Panc1 (cell line): ENCODE measurements at regions not wholly inside any gene's neighbourhood (a gene's known extent, or its start where the extent isn't known, plus 50 kb on each side); places are given as distances from the start of the nearest gene placed in this dataset.

Source experiments
- ATAC-seq: fragments of 200-7000 bp; cut with Tn5 transposase; 2 replicates; pipeline ENCODE4 v1.9.1; 2020; ENCODE audit warnings: mild to moderate bottlenecking, moderate library complexity
- BruUV-seq: library from RNA; stranded (reverse); fragments of 400-500 nt; replicated peaks from 2 replicates; lab custom pipeline; 2021; lab: Mats Ljungman, UMichigan
- CTCF ChIA-PET: fragments of 300-600 bp; sonication (Branson Sonifier 250); formaldehyde crosslinking; loops from one replicate; lab custom pipeline; 2022; ENCODE audit warnings: antibody characterized with exemption; lab: Charles Lee
- POLR2A ChIA-PET: fragments of 300-600 bp; sonication (Branson Sonifier 250); formaldehyde crosslinking; loops from one replicate; lab custom pipeline; 2022; ENCODE audit warnings: antibody characterized with exemption; lab: Charles Lee
- DNase-seq: peaks from one replicate; pipeline ENCODE4 v3.0.0-alpha.2; 2010; ENCODE audit warnings: low read depth, low spot score
- H3K27ac ChIP-seq: 2 replicates; pipeline ENCODE4 v1.5.1; 2011; ENCODE audit warnings: mild to moderate bottlenecking, low read length, inconsistent platforms
- H3K27me3 ChIP-seq: fragments of 200-500 bp; sonication (Bioruptor generic); 2 replicates; pipeline ENCODE4 v1.6.0; 2014; ENCODE audit warnings: low read length, inconsistent platforms; ENCODE audit not compliant: control insufficient read depth, insufficient read depth
- H3K36me3 ChIP-seq: fragments of 200-500 bp; sonication (Bioruptor generic); 2 replicates; pipeline ENCODE4 v1.5.1; 2014; ENCODE audit warnings: inconsistent platforms, mild to moderate bottlenecking, low read length, moderate library complexity; ENCODE audit not compliant: control insufficient read depth, insufficient read depth
- H3K4me1 ChIP-seq: 2 replicates; pipeline ENCODE4 v1.5.1; 2011; ENCODE audit warnings: inconsistent platforms, mild to moderate bottlenecking, low read length, moderate library complexity; ENCODE audit not compliant: control insufficient read depth, insufficient read depth
- H3K4me3 ChIP-seq, 2 experiments: 2 replicates each; pipeline ENCODE4 v1.5.1; 2011 to 2012; ENCODE audit warnings: low read depth in 2 of 2, low read length in 2 of 2, mild to moderate bottlenecking in 2 of 2, inconsistent platforms in 1 of 2, moderate library complexity in 1 of 2
- H3K9me3 ChIP-seq: fragments of 200-500 bp; sonication (Bioruptor generic); 2 replicates; pipeline ENCODE4 v1.5.1; 2014; ENCODE audit warnings: low read depth, mild to moderate bottlenecking, inconsistent platforms, low read length, moderate library complexity; ENCODE audit not compliant: control insufficient read depth, insufficient read depth
- CTCF ChIP-seq: fragments of 450-650 bp; IDR thresholded peaks from 2 replicates; pipeline ENCODE4 v1.5.1; 2017; ENCODE audit warnings: mild to moderate bottlenecking
- POLR2AphosphoS5 ChIP-seq: IDR thresholded peaks from 2 replicates; pipeline ENCODE4 v1.6.1; 2012; ENCODE audit warnings: mild to moderate bottlenecking, low read depth, low read length, moderate library complexity
- REST ChIP-seq, 2 experiments: IDR thresholded peaks; 2 replicates each; pipeline ENCODE4 v1.6.1; 2011 to 2012; ENCODE audit warnings: low read depth in 2 of 2, control low read depth in 1 of 2, low read length in 1 of 2, mild to moderate bottlenecking in 1 of 2, moderate library complexity in 1 of 2; ENCODE audit not compliant: insufficient read depth in 1 of 2
- SIN3A ChIP-seq: IDR thresholded peaks from 2 replicates; pipeline ENCODE4 v1.6.1; 2012; ENCODE audit warnings: low read depth, mild to moderate bottlenecking, low read length, moderate library complexity, borderline replicate concordance; ENCODE audit not compliant: insufficient read depth
- TCF7L2 ChIP-seq: IDR thresholded peaks from 2 replicates; pipeline ENCODE4 v1.6.1; 2011; ENCODE audit warnings: mild to moderate bottlenecking, low read depth, low read length, inconsistent platforms
- in situ Hi-C: cut with HindIII; loops from 2 replicates; pipeline ENCODE4 v1.10.0; 2016; ENCODE audit warnings: low sequenced_read_pairs, low pct_unique_long_range_greater_than_20kb
- intact Hi-C: fragments of 100-400 bp; cut with micrococcal nuclease; formaldehyde crosslinking; loops from one replicate; pipeline ENCODE4 v1.10.0; 2022; ENCODE audit not compliant: unreplicated experiment

- Histone ChIP-seq H3K36me3 (no peaks in the 10 kb centered on the region), H3K27ac (no peak overlapping the region), H3K9me3 (no peaks in the 10 kb centered on the region), H3K4me1 (no peaks in the 10 kb centered on the region), H3K4me3 (no peak overlapping the region), H3K27me3 (no peaks in the 10 kb centered on the region)
- intact Hi-C loops, result no loop called here
- ChIA-PET POLR2A (no interaction called here), CTCF (no interaction called here)
- DNase-seq (peak; percentile 42), ATAC-seq (no peak)
- no TSS peak for BruUV-seq
- in situ Hi-C loops, result no loop called here
- TF ChIP-seq POLR2AphosphoS5 (no peak), CTCF (no peak), TCF7L2 (no peak), REST (IDR thresholded peaks at IDR 0.05; ENCODE audit: insufficient read depth in 1 of 2, low read depth in 2 of 2, low read length in 1 of 2) (no peak), SIN3A (no peak)
Observed at GRCh38 chr4:156322592-156322991, 368.9 kb upstream of the CTSO start.

- Histone ChIP-seq H3K27me3 (no peaks in the 10 kb centered on the region), H3K4me1 (no peaks in the 10 kb centered on the region), H3K9me3 (no peaks in the 10 kb centered on the region), H3K27ac (no peak overlapping the region), H3K36me3 (no peaks in the 10 kb centered on the region), H3K4me3 (no peak overlapping the region)
- in situ Hi-C loops, result no loop called here
- POLR2A ChIA-PET, result no interaction called here
- BruUV-seq, result no TSS peak
- intact Hi-C loops, result no loop called here
- ATAC-seq, result no peak
- no peak for TF ChIP-seq TCF7L2
- TF ChIP-seq CTCF, result no peak
- no peak for TF ChIP-seq REST (IDR thresholded peaks at IDR 0.05; ENCODE audit: insufficient read depth in 1 of 2, low read depth in 2 of 2, low read length in 1 of 2)
- TF ChIP-seq SIN3A, result no peak
- TF ChIP-seq POLR2AphosphoS5, result no peak
- no peak for DNase-seq
- CTCF ChIA-PET, result no interaction called here
Observed at GRCh38 chr4:156321203-156321602, 367.5 kb upstream of the CTSO start.
